ENCODE measurements at regions not wholly inside any gene's neighbourhood (a gene's known extent, or its start where the extent isn't known, plus 50 kb on each side); places are given as distances from the start of the nearest gene placed in this dataset.

- no peaks in the 10 kb centered on the region for H3K36me3 Mint-ChIP-seq (ENCODE audit: insufficient read depth)
- no peaks in the 10 kb centered on the region for H3K9me3 Mint-ChIP-seq
- H3K4me1 Mint-ChIP-seq (ENCODE audit: low read depth) = no peaks in the 10 kb centered on the region
- DNase-seq = no peak
- peaks cover 1% of the 10 kb centered on the region for H3K27me3 Mint-ChIP-seq (ENCODE audit: low read depth)
- no peak overlapping the region for H3K4me3 Mint-ChIP-seq
- ATAC-seq = no peak
Measured at GRCh38 chr4:174438711-174439110, 83.6 kb downstream of the HPGD start.

GRCh38 chr4:174437749-174438148, 84.5 kb downstream of the HPGD start:
- H3K9me3 Mint-ChIP-seq = no peaks in the 10 kb centered on the region
- no peaks in the 10 kb centered on the region for H3K4me1 Mint-ChIP-seq (ENCODE audit: low read depth)
- H3K27me3 Mint-ChIP-seq (ENCODE audit: low read depth) = peaks cover 1% of the 10 kb centered on the region

GRCh38 chr4:174437324-174437723, 85.0 kb downstream of the HPGD start:
- H3K4me1 Mint-ChIP-seq (ENCODE audit: low read depth) = no peaks in the 10 kb centered on the region
- H3K4me3 Mint-ChIP-seq = no peak overlapping the region
- DNase-seq (no peak), ATAC-seq (no peak)
- no peaks in the 10 kb centered on the region for H3K36me3 Mint-ChIP-seq (ENCODE audit: insufficient read depth)
- H3K27me3 Mint-ChIP-seq (ENCODE audit: low read depth) = no peaks in the 10 kb centered on the region
- H3K9me3 Mint-ChIP-seq = no peaks in the 10 kb centered on the region

More at GRCh38 chr4:174437749-174438148, 84.5 kb downstream of the HPGD start:
- H3K4me3 Mint-ChIP-seq = no peak overlapping the region
- no peak for ATAC-seq
- DNase-seq = no peak
- H3K36me3 Mint-ChIP-seq (ENCODE audit: insufficient read depth) = no peaks in the 10 kb centered on the region

- DNase-seq = no peak
- no peak overlapping the region for H3K4me3 Mint-ChIP-seq
- H3K36me3 Mint-ChIP-seq (ENCODE audit: insufficient read depth) = no peaks in the 10 kb centered on the region
- no peaks in the 10 kb centered on the region for H3K9me3 Mint-ChIP-seq
- no peak for ATAC-seq
- H3K4me1 Mint-ChIP-seq (ENCODE audit: low read depth) = no peaks in the 10 kb centered on the region
- H3K27me3 Mint-ChIP-seq (ENCODE audit: low read depth) = no peaks in the 10 kb centered on the region
Measured at GRCh38 chr4:174436377-174436776, 85.9 kb downstream of the HPGD start.

GRCh38 chr4:174435974-174436373, 86.3 kb downstream of the HPGD start:
- no peaks in the 10 kb centered on the region for H3K27me3 Mint-ChIP-seq (ENCODE audit: low read depth)
- DNase-seq (no peak), ATAC-seq (no peak)
- H3K9me3 Mint-ChIP-seq = no peaks in the 10 kb centered on the region
- no peaks in the 10 kb centered on the region for H3K36me3 Mint-ChIP-seq (ENCODE audit: insufficient read depth)
- no peaks in the 10 kb centered on the region for H3K4me1 Mint-ChIP-seq (ENCODE audit: low read depth)
- H3K4me3 Mint-ChIP-seq = no peak overlapping the region

GRCh38 chr4:174434455-174434854, 87.8 kb downstream of the HPGD start:
- H3K4me3 Mint-ChIP-seq = no peak overlapping the region
- DNase-seq = no peak
- H3K4me1 Mint-ChIP-seq (ENCODE audit: low read depth) = no peaks in the 10 kb centered on the region
- no peaks in the 10 kb centered on the region for H3K36me3 Mint-ChIP-seq (ENCODE audit: insufficient read depth)
- no peak for ATAC-seq
- no peaks in the 10 kb centered on the region for H3K9me3 Mint-ChIP-seq
- H3K27me3 Mint-ChIP-seq (ENCODE audit: low read depth) = no peaks in the 10 kb centered on the region

GRCh38 chr4:174430576-174430975, 91.7 kb downstream of the HPGD start:
- Mint-ChIP-seq H3K9me3 (no peaks in the 10 kb centered on the region), H3K27me3 (ENCODE audit: low read depth) (peaks cover 4% of the 10 kb centered on the region), H3K4me1 (ENCODE audit: low read depth) (no peaks in the 10 kb centered on the region), H3K36me3 (ENCODE audit: insufficient read depth) (no peaks in the 10 kb centered on the region), H3K4me3 (no peak overlapping the region)
- no peak for ATAC-seq
- no peak for DNase-seq

GRCh38 chr4:174429701-174430410, 92.4 kb downstream of the HPGD start:
- Mint-ChIP-seq H3K4me1 (ENCODE audit: low read depth) (no peaks in the 10 kb centered on the region), H3K36me3 (ENCODE audit: insufficient read depth) (no peaks in the 10 kb centered on the region), H3K27me3 (ENCODE audit: low read depth) (peaks cover 4% of the 10 kb centered on the region), H3K9me3 (no peaks in the 10 kb centered on the region), H3K4me3 (no peak overlapping the region)
- DNase-seq (no peak), ATAC-seq (no peak)

- H3K36me3 Mint-ChIP-seq (ENCODE audit: insufficient read depth) = no peaks in the 10 kb centered on the region
- no peak for DNase-seq
- H3K27me3 Mint-ChIP-seq (ENCODE audit: low read depth) = peaks cover 4% of the 10 kb centered on the region
- no peak overlapping the region for H3K4me3 Mint-ChIP-seq
- peaks cover 10% of the 10 kb centered on the region for H3K4me1 Mint-ChIP-seq (ENCODE audit: low read depth)
- H3K9me3 Mint-ChIP-seq = no peaks in the 10 kb centered on the region
- ATAC-seq = no peak
Measured at GRCh38 chr4:174427571-174428140, 94.6 kb downstream of the HPGD start.

GRCh38 chr4:174425669-174426068, 96.6 kb downstream of the HPGD start:
- no peak for DNase-seq
- no peaks in the 10 kb centered on the region for H3K9me3 Mint-ChIP-seq

GRCh38 chr4:174423257-174423944, 98.9 kb downstream of the HPGD start:
- ATAC-seq (peak; percentile 67 to 91), DNase-seq (no peak)
- no peaks in the 10 kb centered on the region for H3K9me3 Mint-ChIP-seq
- peaks cover 8% of the 10 kb centered on the region for H3K27me3 Mint-ChIP-seq (ENCODE audit: low read depth)
- no peaks in the 10 kb centered on the region for H3K36me3 Mint-ChIP-seq (ENCODE audit: insufficient read depth)
- no peak overlapping the region for H3K4me3 Mint-ChIP-seq
- peaks cover 16% of the 10 kb centered on the region for H3K4me1 Mint-ChIP-seq (ENCODE audit: low read depth)

More at GRCh38 chr4:174425669-174426068, 96.6 kb downstream of the HPGD start:
- Mint-ChIP-seq H3K36me3 (ENCODE audit: insufficient read depth) (no peaks in the 10 kb centered on the region), H3K27me3 (ENCODE audit: low read depth) (peaks cover 4% of the 10 kb centered on the region), H3K4me1 (ENCODE audit: low read depth) (peaks cover 10% of the 10 kb centered on the region), H3K4me3 (no peak overlapping the region)
- no peak for ATAC-seq

GRCh38 chr4:174422893-174423256, 99.4 kb downstream of the HPGD start:
- Mint-ChIP-seq H3K36me3 (ENCODE audit: insufficient read depth) (no peaks in the 10 kb centered on the region), H3K4me1 (ENCODE audit: low read depth) (peaks cover 16% of the 10 kb centered on the region), H3K4me3 (no peak overlapping the region), H3K9me3 (no peaks in the 10 kb centered on the region), H3K27me3 (ENCODE audit: low read depth) (peaks cover 8% of the 10 kb centered on the region)
- ATAC-seq (no peak), DNase-seq (no peak)

GRCh38 chr4:174420316-174420715, 102.0 kb downstream of the HPGD start:
- Mint-ChIP-seq H3K9me3 (no peaks in the 10 kb centered on the region), H3K36me3 (ENCODE audit: insufficient read depth) (no peaks in the 10 kb centered on the region), H3K4me3 (no peak overlapping the region), H3K4me1 (ENCODE audit: low read depth) (peaks cover 16% of the 10 kb centered on the region), H3K27me3 (ENCODE audit: low read depth) (peaks cover 6% of the 10 kb centered on the region)
- DNase-seq (no peak), ATAC-seq (no peak)

GRCh38 chr4:174418640-174419212, 103.6 kb downstream of the HPGD start:
- peaks cover 16% of the 10 kb centered on the region for H3K4me1 Mint-ChIP-seq (ENCODE audit: low read depth)
- H3K4me3 Mint-ChIP-seq = no peak overlapping the region
- DNase-seq = no peak
- no peaks in the 10 kb centered on the region for H3K9me3 Mint-ChIP-seq
- no peak for ATAC-seq
- no peaks in the 10 kb centered on the region for H3K36me3 Mint-ChIP-seq (ENCODE audit: insufficient read depth)
- H3K27me3 Mint-ChIP-seq (ENCODE audit: low read depth) = peaks cover 6% of the 10 kb centered on the region
